ENCODE measurements at regions not wholly inside any gene's neighbourhood (a gene's known extent, or its start where the extent isn't known, plus 50 kb on each side); places are given as distances from the start of the nearest gene placed in this dataset.
A peak's percentile ranks its signal among the peaks of the same experiment; 100 is the strongest.

GRCh38 chr6:37105148-37106050, 64.6 kb upstream of the PIM1 start:
- no peak for DNase-seq (ENCODE audit: low read depth)

GRCh38 chr6:37106051-37106363, 63.9 kb upstream of the PIM1 start:
- DNase-seq (ENCODE audit: low read depth) = no peak

GRCh38 chr6:37106554-37106953, 63.4 kb upstream of the PIM1 start:
- DNase-seq (ENCODE audit: low read depth) = no peak

GRCh38 chr6:37106982-37107491, 62.9 kb upstream of the PIM1 start:
- DNase-seq (ENCODE audit: low read depth) = no peak

- DNase-seq (ENCODE audit: low read depth) = no peak
Observed at GRCh38 chr6:37109714-37110499, 60.0 kb upstream of the PIM1 start.

GRCh38 chr6:37110500-37111461, 59.2 kb upstream of the PIM1 start:
- peak; percentile 36 for DNase-seq (ENCODE audit: low read depth)

GRCh38 chr6:37113976-37114375, 56.0 kb upstream of the PIM1 start:
- DNase-seq (ENCODE audit: low read depth) = no peak

GRCh38 chr6:37114612-37115011, 55.3 kb upstream of the PIM1 start:
- DNase-seq (ENCODE audit: low read depth) = no peak

- no peak for DNase-seq (ENCODE audit: low read depth)
Observed at GRCh38 chr6:37115236-37115895, 54.6 kb upstream of the PIM1 start.

GRCh38 chr6:37116326-37116725, 53.6 kb upstream of the PIM1 start:
- DNase-seq (ENCODE audit: low read depth) = no peak

GRCh38 chr6:37119387-37119886, 50.5 kb upstream of the PIM1 start:
- no peak for DNase-seq (ENCODE audit: low read depth)

Measured in iris pigment epithelial cell (primary cell).